Astrocyte (in vitro differentiated cells and primary cell): ENCODE measurements at regions not wholly inside any gene's neighbourhood (a gene's known extent, or its start where the extent isn't known, plus 50 kb on each side); places are given as distances from the start of the nearest gene placed in this dataset.

ENCODE experiments used
- EZH2 ChIP-seq: IDR thresholded peaks from 2 replicates; pipeline ENCODE4 v1.6.1; 2012; ENCODE audit warnings: mild to moderate bottlenecking, low read length, inconsistent platforms; ENCODE audit not compliant: insufficient read depth
- TF ChIP-seq, protein P1 (sequence below): IDR thresholded peaks from 2 replicates; pipeline ENCODE4 v1.5.1; 2011; ENCODE audit warnings: low read depth, mild to moderate bottlenecking, inconsistent platforms, low read length, moderate library complexity; ENCODE audit not compliant: insufficient read depth

GRCh38 chr5:123690821-123691220 lies 178.8 kb downstream of the CSNK1G3 start:
- TF ChIP-seq, protein P1, sequence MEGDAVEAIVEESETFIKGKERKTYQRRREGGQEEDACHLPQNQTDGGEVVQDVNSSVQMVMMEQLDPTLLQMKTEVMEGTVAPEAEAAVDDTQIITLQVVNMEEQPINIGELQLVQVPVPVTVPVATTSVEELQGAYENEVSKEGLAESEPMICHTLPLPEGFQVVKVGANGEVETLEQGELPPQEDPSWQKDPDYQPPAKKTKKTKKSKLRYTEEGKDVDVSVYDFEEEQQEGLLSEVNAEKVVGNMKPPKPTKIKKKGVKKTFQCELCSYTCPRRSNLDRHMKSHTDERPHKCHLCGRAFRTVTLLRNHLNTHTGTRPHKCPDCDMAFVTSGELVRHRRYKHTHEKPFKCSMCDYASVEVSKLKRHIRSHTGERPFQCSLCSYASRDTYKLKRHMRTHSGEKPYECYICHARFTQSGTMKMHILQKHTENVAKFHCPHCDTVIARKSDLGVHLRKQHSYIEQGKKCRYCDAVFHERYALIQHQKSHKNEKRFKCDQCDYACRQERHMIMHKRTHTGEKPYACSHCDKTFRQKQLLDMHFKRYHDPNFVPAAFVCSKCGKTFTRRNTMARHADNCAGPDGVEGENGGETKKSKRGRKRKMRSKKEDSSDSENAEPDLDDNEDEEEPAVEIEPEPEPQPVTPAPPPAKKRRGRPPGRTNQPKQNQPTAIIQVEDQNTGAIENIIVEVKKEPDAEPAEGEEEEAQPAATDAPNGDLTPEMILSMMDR: no peak
- TF ChIP-seq EZH2: no peak
